OCI-LY7 (cell line): ENCODE measurements at regions not wholly inside any gene's neighbourhood (a gene's known extent, or its start where the extent isn't known, plus 50 kb on each side); places are given as distances from the start of the nearest gene placed in this dataset.

Experiments
- BruUV-seq: library from RNA; stranded (reverse); fragments of 400-500 nt; replicated peaks from 2 replicates; lab custom pipeline; 2021; lab: Mats Ljungman, UMichigan
- CTCF ChIA-PET: fragments of 300-600 bp; sonication (Branson Sonifier 250); formaldehyde crosslinking; loops from one replicate; lab custom pipeline; 2022; ENCODE audit warnings: antibody characterized with exemption; ENCODE audit not compliant: unreplicated experiment; lab: Charles Lee
- POLR2A ChIA-PET: fragments of 300-600 bp; sonication (Branson Sonifier 250); formaldehyde crosslinking; loops from one replicate; lab custom pipeline; 2022; ENCODE audit warnings: antibody characterized with exemption; lab: Charles Lee
- DNase-seq: peaks from one replicate; pipeline ENCODE4 v3.0.0-alpha.2; 2015; ENCODE audit warnings: low spot score
- H2AFZ ChIP-seq: fragments of 200-600 bp; sonication (generic), shearing (Covaris generic); 2 replicates; pipeline ENCODE4 v1.6.1; 2014; ENCODE audit warnings: mild to moderate bottlenecking, antibody characterized with exemption, low read length, moderate library complexity
- H3K27ac ChIP-seq: fragments of 200-600 bp; sonication (generic); 2 replicates; pipeline ENCODE4 v1.5.1; 2014; ENCODE audit warnings: mixed run types, low read depth, mild to moderate bottlenecking, moderate library complexity, low read length, inconsistent platforms; ENCODE audit not compliant: poor library complexity, severe bottlenecking
- H3K36me3 ChIP-seq: fragments of 200-600 bp; sonication (generic); 2 replicates; pipeline ENCODE4 v1.6.1; 2014; ENCODE audit warnings: mild to moderate bottlenecking, antibody characterized with exemption, low read length, moderate library complexity, mixed read lengths; ENCODE audit not compliant: insufficient read depth
- H3K4me1 ChIP-seq: fragments of 200-600 bp; sonication (generic); 2 replicates; pipeline ENCODE4 v1.5.1; 2014; ENCODE audit warnings: mild to moderate bottlenecking, low read length; ENCODE audit not compliant: insufficient read depth, poor library complexity, severe bottlenecking
- H3K4me2 ChIP-seq: fragments of 200-600 bp; sonication (generic); 2 replicates; pipeline ENCODE4 v1.6.1; 2014; ENCODE audit warnings: mild to moderate bottlenecking, low read length
- H3K4me3 ChIP-seq: fragments of 200-600 bp; sonication (generic); 2 replicates; pipeline ENCODE4 v1.5.1; 2014; ENCODE audit warnings: mild to moderate bottlenecking, low read depth, low read length; ENCODE audit not compliant: poor library complexity, severe bottlenecking
- H3K79me2 ChIP-seq: fragments of 200-600 bp; sonication (generic); 2 replicates; pipeline ENCODE4 v1.6.1; 2016; ENCODE audit warnings: low read depth, mild to moderate bottlenecking, low read length, moderate library complexity, mixed read lengths; ENCODE audit not compliant: insufficient read depth
- H3K9me2 ChIP-seq: fragments of 200-600 bp; sonication (generic); 2 replicates; pipeline ENCODE4 v1.6.1; 2016; ENCODE audit warnings: mild to moderate bottlenecking, low read length, mixed read lengths; ENCODE audit not compliant: insufficient read depth
- H3K9me3 ChIP-seq: fragments of 200-600 bp; sonication (generic); 2 replicates; pipeline ENCODE4 v1.6.1; 2014; ENCODE audit warnings: mild to moderate bottlenecking, mixed run types, low read length, mixed read lengths
- H4K20me1 ChIP-seq: fragments of 200-600 bp; sonication (generic); 2 replicates; pipeline ENCODE4 v1.6.1; 2014; ENCODE audit warnings: mild to moderate bottlenecking, antibody characterized with exemption, low read length, moderate library complexity, mixed read lengths; ENCODE audit not compliant: insufficient read depth
- CTCF ChIP-seq: fragments of 200-600 bp; sonication (generic); conservative IDR thresholded peaks from 2 replicates; pipeline ENCODE4 v1.5.1; 2014; ENCODE audit warnings: mild to moderate bottlenecking, antibody characterized with exemption, low read length, moderate library complexity, mixed read lengths
- EZH2phosphoT487 ChIP-seq: fragments of 200-600 bp; sonication (generic); IDR thresholded peaks from 2 replicates; pipeline ENCODE4 v1.6.1; 2018; ENCODE audit warnings: low read depth, borderline replicate concordance, mild to moderate bottlenecking, mixed run types, antibody characterized with exemption, low read length, moderate library complexity, mixed read lengths
- intact Hi-C: fragments of 100-400 bp; cut with micrococcal nuclease; formaldehyde crosslinking; loops from one replicate; pipeline ENCODE4 v1.10.0; 2022; ENCODE audit not compliant: unreplicated experiment

- Histone ChIP-seq H3K27ac (no peak overlapping the region), H4K20me1 (no peaks in the 10 kb centered on the region), H3K9me3 (no peaks in the 10 kb centered on the region), H3K9me2 (no peaks in the 10 kb centered on the region), H2AFZ (no peak overlapping the region), H3K4me3 (no peak overlapping the region), H3K79me2 (no peaks in the 10 kb centered on the region), H3K4me1 (no peaks in the 10 kb centered on the region), H3K36me3 (no peaks in the 10 kb centered on the region), H3K4me2 (no peak overlapping the region)
- DNase-seq = no peak
- no peak for TF ChIP-seq CTCF
- TF ChIP-seq EZH2phosphoT487 = no peak
- CTCF ChIA-PET = no interaction called here
- intact Hi-C loops = no loop called here
- POLR2A ChIA-PET = no interaction called here
- BruUV-seq = no TSS peak
These were observed 154.4 kb downstream of the PTPRU start for GRCh38 chr1:29390491-29391361.

- Histone ChIP-seq H3K9me3 (no peaks in the 10 kb centered on the region), H3K4me1 (no peaks in the 10 kb centered on the region), H4K20me1 (no peaks in the 10 kb centered on the region), H3K79me2 (no peaks in the 10 kb centered on the region), H3K9me2 (no peaks in the 10 kb centered on the region), H2AFZ (no peak overlapping the region), H3K4me2 (no peak overlapping the region), H3K4me3 (no peak overlapping the region), H3K36me3 (no peaks in the 10 kb centered on the region), H3K27ac (no peak overlapping the region)
- POLR2A ChIA-PET = no interaction called here
- no peak for TF ChIP-seq CTCF
- no peak for TF ChIP-seq EZH2phosphoT487
- intact Hi-C loops = no loop called here
- CTCF ChIA-PET = no interaction called here
- no TSS peak for BruUV-seq
- no peak for DNase-seq
These were observed 153.8 kb downstream of the PTPRU start for GRCh38 chr1:29390075-29390474.

GRCh38 chr1:29389533-29390041 lies 153.3 kb downstream of the PTPRU start:
- CTCF ChIA-PET = no interaction called here
- no TSS peak for BruUV-seq

More at GRCh38 chr1:29389533-29390041, 153.3 kb downstream of the PTPRU start:
- Histone ChIP-seq H3K36me3 (no peaks in the 10 kb centered on the region), H3K4me3 (no peak overlapping the region), H3K9me3 (no peaks in the 10 kb centered on the region), H3K4me2 (no peak overlapping the region), H3K9me2 (no peaks in the 10 kb centered on the region), H3K79me2 (no peaks in the 10 kb centered on the region), H2AFZ (no peak overlapping the region), H4K20me1 (no peaks in the 10 kb centered on the region), H3K27ac (no peak overlapping the region), H3K4me1 (no peaks in the 10 kb centered on the region)
- no peak for DNase-seq
- TF ChIP-seq EZH2phosphoT487 (no peak), CTCF (no peak)
- POLR2A ChIA-PET = no interaction called here
- intact Hi-C loops = no loop called here
